D721Med (cell line): ENCODE measurements at regions not wholly inside any gene's neighbourhood (a gene's known extent, or its start where the extent isn't known, plus 50 kb on each side); places are given as distances from the start of the nearest gene placed in this dataset.
"Not testable (repeated sequence)": the region's sequence is repeated elsewhere in the genome, so short reads cannot be mapped to it uniquely, and the experiment has no call there.

Experiments used
- DNase-seq: peaks from one replicate; pipeline ENCODE4 v3.0.0; 2011; ENCODE audit warnings: low spot score; ENCODE audit not compliant: insufficient read length
- FAIRE-seq: peaks from 2 replicates; lab custom pipeline; 2011; peaks lifted over from hg19 to GRCh38; lab: Jason Lieb, UNC
- TF ChIP-seq, protein P1 (sequence below): IDR thresholded peaks from 2 replicates; pipeline ENCODE4 v1.5.1; 2012; ENCODE audit warnings: mild to moderate bottlenecking, control low read depth; ENCODE audit not compliant: insufficient read depth; ENCODE audit errors: missing control alignments

DNA sequence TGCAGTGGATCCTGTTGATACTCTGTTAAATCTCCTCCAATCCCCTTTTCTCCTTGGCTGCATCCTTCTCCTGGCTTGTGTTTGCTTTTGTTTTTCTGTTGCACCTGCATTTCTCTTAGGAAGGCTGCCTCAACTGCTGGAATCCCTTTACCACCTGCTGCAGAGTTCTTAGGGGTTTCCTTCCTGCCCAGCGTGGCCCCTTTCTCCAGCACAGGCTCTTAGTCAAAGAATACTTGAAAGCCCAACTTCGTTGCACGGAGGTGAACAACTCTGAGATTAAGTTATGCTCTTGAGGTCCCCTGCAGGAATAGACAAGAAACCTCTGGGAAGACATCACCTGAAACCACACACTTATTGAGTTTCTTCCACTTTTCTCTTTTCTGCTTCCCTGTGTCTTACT lies 121.6 kb upstream of the GRM7 start:
- DNase-seq (no peak), FAIRE-seq (no peak)
- TF ChIP-seq, protein P1, sequence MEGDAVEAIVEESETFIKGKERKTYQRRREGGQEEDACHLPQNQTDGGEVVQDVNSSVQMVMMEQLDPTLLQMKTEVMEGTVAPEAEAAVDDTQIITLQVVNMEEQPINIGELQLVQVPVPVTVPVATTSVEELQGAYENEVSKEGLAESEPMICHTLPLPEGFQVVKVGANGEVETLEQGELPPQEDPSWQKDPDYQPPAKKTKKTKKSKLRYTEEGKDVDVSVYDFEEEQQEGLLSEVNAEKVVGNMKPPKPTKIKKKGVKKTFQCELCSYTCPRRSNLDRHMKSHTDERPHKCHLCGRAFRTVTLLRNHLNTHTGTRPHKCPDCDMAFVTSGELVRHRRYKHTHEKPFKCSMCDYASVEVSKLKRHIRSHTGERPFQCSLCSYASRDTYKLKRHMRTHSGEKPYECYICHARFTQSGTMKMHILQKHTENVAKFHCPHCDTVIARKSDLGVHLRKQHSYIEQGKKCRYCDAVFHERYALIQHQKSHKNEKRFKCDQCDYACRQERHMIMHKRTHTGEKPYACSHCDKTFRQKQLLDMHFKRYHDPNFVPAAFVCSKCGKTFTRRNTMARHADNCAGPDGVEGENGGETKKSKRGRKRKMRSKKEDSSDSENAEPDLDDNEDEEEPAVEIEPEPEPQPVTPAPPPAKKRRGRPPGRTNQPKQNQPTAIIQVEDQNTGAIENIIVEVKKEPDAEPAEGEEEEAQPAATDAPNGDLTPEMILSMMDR, result no peak

- TF ChIP-seq, protein P1, result no peak
- FAIRE-seq, result no peak
- no peak for DNase-seq
Measured at GRCh38 chr3:6743067-6743720, 117.7 kb upstream of the GRM7 start.

- DNase-seq (no peak), FAIRE-seq (no peak)
- TF ChIP-seq, protein P1, result no peak
Measured at GRCh38 chr3:6746443-6746842, 114.5 kb upstream of the GRM7 start.

DNA sequence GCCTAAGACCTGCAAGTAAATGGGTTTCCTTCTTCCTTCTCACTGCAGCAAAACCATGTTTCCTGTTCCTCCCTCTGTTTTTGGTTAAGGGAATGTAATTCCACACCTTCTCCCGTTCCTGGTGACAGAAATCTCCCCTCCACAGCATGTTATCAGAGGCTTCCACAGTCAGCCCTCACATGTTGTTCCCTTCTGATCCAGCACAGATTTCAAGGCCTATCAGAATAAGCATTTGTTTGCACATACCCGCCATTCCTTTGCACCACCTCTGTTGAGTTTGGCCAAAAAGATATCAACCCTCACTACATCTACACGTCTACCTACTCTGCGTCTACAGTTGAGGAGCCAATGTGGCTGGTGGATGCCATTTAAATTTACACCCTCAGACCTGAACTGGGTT lies 113.9 kb upstream of the GRM7 start:
- DNase-seq, result no peak
- FAIRE-seq, result no peak
- TF ChIP-seq, protein P1, result no peak

DNA sequence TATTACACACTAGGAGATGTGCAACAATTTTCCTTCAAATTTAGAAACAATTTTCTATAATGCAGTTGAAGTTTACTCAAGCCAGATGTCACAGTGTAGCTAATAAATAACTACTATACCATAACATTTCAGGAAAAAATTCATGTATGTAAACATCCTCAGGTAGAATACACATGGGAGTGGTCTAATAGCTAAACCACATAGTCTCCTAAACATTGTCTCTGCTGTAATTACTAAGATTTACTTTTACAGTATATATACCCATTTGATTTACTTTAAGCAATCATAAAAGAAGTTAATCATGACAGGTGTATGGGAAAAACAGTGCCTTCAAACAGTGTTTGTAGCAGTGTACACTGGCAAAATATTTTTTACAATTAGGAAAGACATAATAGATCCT lies 110.1 kb upstream of the GRM7 start:
- no peak for DNase-seq
- TF ChIP-seq, protein P1, result no peak
- FAIRE-seq, result no peak

GRCh38 chr3:6753536-6753935 lies 107.4 kb upstream of the GRM7 start:
- TF ChIP-seq, protein P1, result no peak
- FAIRE-seq (no peak), DNase-seq (no peak)

DNA sequence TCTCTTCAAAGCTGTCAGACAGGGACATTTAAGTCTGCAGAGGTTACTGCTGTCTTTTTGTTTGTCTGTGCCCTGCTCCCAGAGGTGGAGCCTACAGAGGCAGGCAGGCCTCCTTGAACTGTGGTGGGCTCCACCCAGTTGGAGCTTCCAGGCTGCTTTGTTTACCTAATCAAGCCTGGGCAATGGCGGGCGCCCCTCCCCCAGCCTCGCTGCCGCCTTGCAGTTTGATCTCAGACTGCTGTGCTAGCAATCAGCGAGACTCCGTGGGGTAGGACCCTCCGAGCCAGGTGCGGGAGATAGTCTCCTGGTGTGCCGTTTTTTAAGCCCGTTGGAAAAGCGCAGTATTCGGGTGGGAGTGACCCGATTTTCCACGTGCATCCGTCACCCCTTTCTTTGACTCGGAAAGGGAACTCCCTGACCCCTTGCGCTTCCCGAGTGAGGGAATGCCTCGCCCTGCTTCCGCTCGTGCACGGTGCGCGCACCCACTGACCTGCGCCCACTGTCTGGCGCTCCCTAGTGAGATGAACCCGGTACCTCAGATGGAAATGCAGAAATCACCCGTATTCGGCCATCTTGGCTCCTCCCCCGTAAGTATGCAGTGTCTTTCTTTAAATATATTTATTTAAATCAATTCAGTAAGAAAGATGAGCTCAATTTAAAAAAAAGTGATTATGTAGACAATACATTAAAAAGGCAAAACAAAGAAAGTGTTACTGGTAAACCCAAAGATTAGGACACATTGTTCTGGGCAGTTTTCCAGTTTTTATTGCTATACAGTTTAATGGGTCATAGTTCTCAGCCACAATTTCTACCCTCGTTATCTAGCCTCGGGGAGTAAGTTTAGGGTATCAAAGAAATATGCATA lies 91.2 kb upstream of the GRM7 start:
- not testable (repeated sequence) for DNase-seq, FAIRE-seq
